ENCODE measurements at regions not wholly inside any gene's neighbourhood (a gene's known extent, or its start where the extent isn't known, plus 50 kb on each side); places are given as distances from the start of the nearest gene placed in this dataset.
A peak's percentile ranks its signal among the peaks of the same experiment; 100 is the strongest.

GRCh38 chr5:69042915-69043654 is 50.7 kb upstream of the SLC30A5 start:
- peak; percentile 33 to 36 for DNase-seq (ENCODE audit: extremely low read depth in 1 of 2, low read depth in 1 of 2)

- no peak for DNase-seq (ENCODE audit: extremely low read depth in 1 of 2, low read depth in 1 of 2)
Observed at GRCh38 chr5:69043655-69043996, 50.2 kb upstream of the SLC30A5 start.
